BE2C (cell line): ENCODE measurements at regions not wholly inside any gene's neighbourhood (a gene's known extent, or its start where the extent isn't known, plus 50 kb on each side); places are given as distances from the start of the nearest gene placed in this dataset.

Experiments used
- DNase-seq: peaks from one replicate; pipeline ENCODE4 v3.0.0-alpha.2; 2020
- H3K27me3 ChIP-seq: fragments of 250-450 bp; sonication (Bioruptor Pico); 2 replicates; pipeline ENCODE4 v1.5.1; 2020; ENCODE audit warnings: mild to moderate bottlenecking
- H3K36me3 ChIP-seq: fragments of 250-450 bp; sonication (Bioruptor Pico); 2 replicates; pipeline ENCODE4 v1.5.1; 2020; ENCODE audit warnings: mild to moderate bottlenecking
- H3K4me1 ChIP-seq: fragments of 250-450 bp; sonication (Bioruptor Pico); 2 replicates; pipeline ENCODE4 v1.5.1; 2020
- H3K4me3 ChIP-seq: 2 replicates; pipeline ENCODE4 v1.5.1; 2011; ENCODE audit warnings: low read depth, low read length
- H3K9me3 ChIP-seq: fragments of 250-450 bp; sonication (Bioruptor Pico); 2 replicates; pipeline ENCODE4 v1.5.1; 2020
- CTCF ChIP-seq: IDR thresholded peaks from 2 replicates; pipeline ENCODE4 v1.5.1; 2012; ENCODE audit warnings: mild to moderate bottlenecking, low read depth, low read length

DNA sequence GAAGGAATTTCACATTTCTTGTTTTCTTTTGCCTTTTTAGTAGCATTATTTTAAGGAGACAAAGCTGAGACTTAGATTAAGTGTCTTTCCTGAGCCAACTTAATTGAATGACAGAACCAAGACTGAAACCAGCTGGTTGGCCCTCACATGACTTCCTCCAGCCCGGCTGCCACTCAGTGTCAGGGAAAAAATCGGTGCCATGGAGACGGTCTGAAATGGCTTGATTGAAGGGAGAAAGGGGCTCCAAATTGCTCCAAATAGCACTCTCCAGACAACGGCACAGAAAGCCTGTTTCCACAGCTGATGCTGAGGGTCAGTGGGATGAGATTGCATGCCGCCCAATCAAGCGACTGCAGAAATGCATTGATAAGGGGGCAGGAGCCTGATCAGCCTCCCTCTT is 475.2 kb upstream of the IL12A start:
- no peak for DNase-seq
- no peak for TF ChIP-seq CTCF

GRCh38 chr3:159513867-159514380 is 474.7 kb upstream of the IL12A start:
- no peaks in the 10 kb centered on the region for H3K4me1 ChIP-seq
- no peaks in the 10 kb centered on the region for H3K27me3 ChIP-seq
- H3K36me3 ChIP-seq: no peaks in the 10 kb centered on the region
- no peaks in the 10 kb centered on the region for H3K9me3 ChIP-seq
- no peak for TF ChIP-seq CTCF
- no peak for DNase-seq
- H3K4me3 ChIP-seq: no peak overlapping the region

More for the DNA sequence above, 475.2 kb upstream of the IL12A start:
- H3K4me3 ChIP-seq: no peak overlapping the region
- no peaks in the 10 kb centered on the region for H3K36me3 ChIP-seq
- H3K27me3 ChIP-seq: no peaks in the 10 kb centered on the region
- no peaks in the 10 kb centered on the region for H3K4me1 ChIP-seq
- no peaks in the 10 kb centered on the region for H3K9me3 ChIP-seq

DNA sequence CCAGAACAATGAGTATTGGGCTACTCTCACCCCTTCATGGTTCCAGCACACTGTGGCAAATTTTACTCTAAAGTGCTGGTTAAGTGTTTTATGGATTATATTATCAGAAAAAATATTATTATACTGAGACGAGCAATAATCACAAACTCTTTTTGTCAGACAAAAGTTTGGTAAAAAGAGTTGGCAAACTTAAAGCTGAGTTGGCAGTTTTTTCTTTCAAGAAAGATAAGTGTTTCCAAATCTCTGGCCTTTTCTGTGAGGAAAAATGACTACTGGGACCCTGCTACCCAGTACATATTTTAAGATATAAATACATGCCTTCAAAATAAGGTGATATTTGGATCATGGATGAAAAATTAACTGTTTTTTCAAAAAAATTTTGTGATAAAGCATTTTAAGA is 471.5 kb upstream of the IL12A start:
- no peak for TF ChIP-seq CTCF
- H3K4me3 ChIP-seq: no peak overlapping the region
- H3K9me3 ChIP-seq: no peaks in the 10 kb centered on the region
- no peaks in the 10 kb centered on the region for H3K36me3 ChIP-seq
- H3K27me3 ChIP-seq: no peaks in the 10 kb centered on the region
- DNase-seq: no peak
- no peaks in the 10 kb centered on the region for H3K4me1 ChIP-seq

GRCh38 chr3:159520638-159521037 is 468.0 kb upstream of the IL12A start:
- no peak overlapping the region for H3K4me3 ChIP-seq
- H3K4me1 ChIP-seq: no peaks in the 10 kb centered on the region
- no peak for DNase-seq
- H3K27me3 ChIP-seq: no peaks in the 10 kb centered on the region
- H3K9me3 ChIP-seq: no peaks in the 10 kb centered on the region
- TF ChIP-seq CTCF: no peak
- H3K36me3 ChIP-seq: no peaks in the 10 kb centered on the region

DNA sequence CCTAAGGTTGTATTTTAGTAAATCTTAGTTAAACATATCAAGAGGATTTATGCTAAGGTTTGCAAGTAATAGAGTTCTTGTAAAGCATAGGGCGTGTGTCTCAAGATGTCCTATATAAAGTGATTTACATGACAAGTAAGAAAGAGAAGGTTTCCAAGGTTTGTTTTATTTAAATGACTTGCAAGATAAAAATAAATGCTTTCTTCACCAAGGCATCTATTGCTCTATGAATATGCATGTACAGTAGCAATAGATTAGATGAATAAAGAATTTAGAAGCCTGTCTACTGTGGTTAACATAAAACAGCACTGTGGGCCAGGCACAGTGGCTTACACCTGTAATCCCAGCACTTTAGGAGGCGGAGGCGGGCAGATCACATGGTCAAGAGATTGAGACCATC is 466.4 kb upstream of the IL12A start:
- Histone ChIP-seq H3K4me3 (no peak overlapping the region), H3K9me3 (no peaks in the 10 kb centered on the region), H3K4me1 (no peaks in the 10 kb centered on the region), H3K27me3 (no peaks in the 10 kb centered on the region), H3K36me3 (no peaks in the 10 kb centered on the region)
- no peak for DNase-seq
- no peak for TF ChIP-seq CTCF

GRCh38 chr3:159528251-159528895 is 460.3 kb upstream of the IL12A start:
- H3K36me3 ChIP-seq: no peaks in the 10 kb centered on the region
- DNase-seq: no peak
- TF ChIP-seq CTCF: no peak

More at GRCh38 chr3:159528251-159528895, 460.3 kb upstream of the IL12A start:
- Histone ChIP-seq H3K4me1 (no peaks in the 10 kb centered on the region), H3K4me3 (no peak overlapping the region), H3K27me3 (no peaks in the 10 kb centered on the region; the same call in 1 of the 2 replicates), H3K9me3 (no peaks in the 10 kb centered on the region)
